Jurkat, Clone E6-1 (cell line): ENCODE measurements at regions not wholly inside any gene's neighbourhood (a gene's known extent, or its start where the extent isn't known, plus 50 kb on each side); places are given as distances from the start of the nearest gene placed in this dataset.
A peak's percentile ranks its signal among the peaks of the same experiment; 100 is the strongest.

ENCODE experiments used
- DNase-seq: peaks from one replicate; pipeline ENCODE4 v3.0.0-alpha.2; 2011; ENCODE audit warnings: low read depth, low spot score
- H3K4me3 ChIP-seq: 2 replicates; pipeline ENCODE4 v1.5.1; 2011; ENCODE audit warnings: mild to moderate bottlenecking, low read length, control low read depth, moderate library complexity

- DNase-seq = peak; percentile 77
- no peak overlapping the region for H3K4me3 ChIP-seq
These were observed 64.4 kb upstream of the BTG1 start for GRCh38 chr12:92210071-92210470.

DNA sequence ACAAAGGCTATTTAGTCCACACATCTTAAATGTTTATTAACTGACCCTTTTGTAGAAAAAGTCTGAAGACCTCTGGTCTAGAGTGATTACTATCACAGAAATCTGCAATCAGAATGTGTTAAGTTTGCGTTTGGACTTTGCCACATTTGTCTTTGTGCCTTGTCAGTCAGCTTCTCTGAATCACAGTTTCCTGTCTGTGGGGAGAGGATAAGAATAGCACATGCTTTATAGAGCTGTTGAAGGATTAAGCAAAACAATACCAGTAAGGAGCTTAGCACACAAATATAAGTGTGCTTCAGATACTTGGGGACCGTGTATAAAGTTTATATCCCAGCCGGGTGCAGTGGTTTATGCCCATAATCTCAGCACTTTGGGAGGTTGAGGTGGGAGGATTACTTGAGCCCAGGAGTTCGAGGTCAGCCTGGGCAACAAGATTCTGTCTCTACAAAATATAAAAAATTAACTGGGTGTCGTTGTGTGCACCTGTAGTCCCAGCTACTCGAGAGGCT lies 63.0 kb upstream of the BTG1 start:
- peak; percentile 70 for DNase-seq
- no peak overlapping the region for H3K4me3 ChIP-seq

- DNase-seq = no peak
- H3K4me3 ChIP-seq = no peak overlapping the region
These were observed 61.0 kb upstream of the BTG1 start for GRCh38 chr12:92206596-92206995.

DNA sequence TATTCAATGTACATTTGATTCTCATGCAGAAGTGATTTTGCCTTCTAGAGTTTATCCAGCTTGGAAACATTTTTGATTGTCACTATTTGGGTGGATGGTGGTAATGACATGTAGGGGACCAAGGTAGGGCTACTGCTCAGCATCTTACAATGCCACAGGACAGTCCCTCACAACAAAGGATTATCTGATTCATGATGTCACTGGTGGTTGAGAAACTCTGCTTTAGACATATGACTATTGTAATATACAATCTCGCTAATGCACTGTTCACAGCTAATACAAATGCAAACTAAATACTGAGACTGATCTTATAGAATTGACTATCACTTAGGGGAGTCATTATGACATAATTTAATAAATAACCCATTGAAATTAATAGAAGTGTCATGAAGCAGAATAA lies 60.4 kb upstream of the BTG1 start:
- no peak overlapping the region for H3K4me3 ChIP-seq
- no peak for DNase-seq

DNA sequence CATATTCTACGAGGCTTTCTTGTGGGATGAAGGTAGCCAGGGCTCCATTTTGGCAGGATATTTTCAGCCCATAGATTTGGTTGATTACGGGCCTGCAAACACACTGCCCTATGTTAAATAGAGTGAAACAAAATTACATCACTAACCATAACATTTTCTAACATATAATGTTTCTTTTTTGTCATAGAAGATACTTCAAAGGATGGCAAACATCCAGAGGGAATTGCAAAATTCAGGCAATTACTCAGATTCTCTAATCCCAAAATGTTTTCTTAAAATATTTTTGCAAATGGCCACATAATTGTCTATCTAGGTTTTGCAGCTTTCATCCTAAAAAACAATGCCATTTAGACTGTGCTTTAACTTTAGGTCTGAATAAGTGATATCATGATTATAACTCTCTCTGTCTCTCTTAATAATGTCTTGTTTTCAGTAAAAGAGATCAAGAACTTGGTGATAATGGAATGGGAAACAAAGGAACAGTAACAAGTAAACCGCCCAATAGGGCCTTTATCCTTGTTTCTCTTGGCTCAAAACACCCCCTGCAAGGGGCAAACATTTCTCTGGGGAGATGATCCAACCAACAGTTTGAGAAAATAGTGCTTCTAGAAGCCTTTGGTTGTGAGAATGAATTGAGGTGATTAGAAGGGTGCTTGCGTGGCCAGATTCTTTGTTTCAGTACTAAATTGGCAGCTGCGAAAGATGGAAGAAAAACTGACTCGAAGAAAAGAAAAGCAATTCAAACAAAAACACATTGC lies 54.4 kb upstream of the BTG1 start:
- DNase-seq = no peak
- H3K4me3 ChIP-seq = no peak overlapping the region

- no peak for DNase-seq
These were observed 52.2 kb upstream of the BTG1 start for GRCh38 chr12:92197815-92198214.

GRCh38 chr12:92196368-92196767 lies 50.7 kb upstream of the BTG1 start:
- no peak overlapping the region for H3K4me3 ChIP-seq
- no peak for DNase-seq

More at GRCh38 chr12:92197815-92198214, 52.2 kb upstream of the BTG1 start:
- H3K4me3 ChIP-seq = no peak overlapping the region
